ENCODE measurements at regions not wholly inside any gene's neighbourhood (a gene's known extent, or its start where the extent isn't known, plus 50 kb on each side); places are given as distances from the start of the nearest gene placed in this dataset.
A peak's percentile ranks its signal among the peaks of the same experiment; 100 is the strongest.

GRCh38 chr5:165209101-165209727, 1703.8 kb downstream of the MAT2B start:
- no peak overlapping the region for H3K27ac ChIP-seq (ENCODE audit: low read length)
- H3K9me2 ChIP-seq (ENCODE audit: insufficient read depth, low read length) = no peaks in the 10 kb centered on the region
- no peak overlapping the region for H3K9ac ChIP-seq (ENCODE audit: low read length)
- H3F3A ChIP-seq (ENCODE audit: insufficient read depth, low read length, poor library complexity, severe bottlenecking) = no peaks in the 10 kb centered on the region
- no peaks in the 10 kb centered on the region for H3K9me3 ChIP-seq (ENCODE audit: low read length)
- no peak overlapping the region for H3K4me2 ChIP-seq (ENCODE audit: low read length)
- H3K27me3 ChIP-seq (ENCODE audit: insufficient read depth, low read depth, low read length) = no peaks in the 10 kb centered on the region
- H4K20me1 ChIP-seq (ENCODE audit: insufficient read depth) = no peaks in the 10 kb centered on the region
- no peak overlapping the region for H3K4me3 ChIP-seq (ENCODE audit: low read length)
- no peaks in the 10 kb centered on the region for H3K36me3 ChIP-seq (ENCODE audit: insufficient read depth, low read length)
- TF ChIP-seq POLR2AphosphoS5 (IDR thresholded peaks at IDR 0.05) (no peak), TAF1 (IDR thresholded peaks at IDR 0.05; ENCODE audit: low read depth) (no peak), REST (IDR thresholded peaks at IDR 0.05; ENCODE audit: borderline replicate concordance) (no peak), CTCF (IDR thresholded peaks at IDR 0.05; ENCODE audit: poor library complexity, severe bottlenecking) (peak; percentile 80), MXI1 (conservative IDR thresholded peaks at IDR 0.05; ENCODE audit: poor library complexity, severe bottlenecking) (no peak), EP300 (conservative IDR thresholded peaks at IDR 0.05; ENCODE audit: poor library complexity, severe bottlenecking) (no peak), EZH2 (IDR thresholded peaks at IDR 0.05; ENCODE audit: borderline replicate concordance, insufficient read depth, low read length, poor library complexity, severe bottlenecking) (no peak), SMC3 (conservative IDR thresholded peaks at IDR 0.05; ENCODE audit: poor library complexity) (peak; percentile 83), RAD21 (conservative IDR thresholded peaks at IDR 0.05) (peak; percentile 80)
- H2AFZ ChIP-seq (ENCODE audit: low read depth, low read length) = no peak overlapping the region
- no peaks in the 10 kb centered on the region for H3K79me2 ChIP-seq (replicated peaks; ENCODE audit: insufficient read depth, low read length)

- no peaks in the 10 kb centered on the region for H3K36me3 ChIP-seq (ENCODE audit: insufficient read depth, low read length)
- TF ChIP-seq EP300 (conservative IDR thresholded peaks at IDR 0.05; ENCODE audit: poor library complexity, severe bottlenecking) (no peak), EZH2 (IDR thresholded peaks at IDR 0.05; ENCODE audit: borderline replicate concordance, insufficient read depth, low read length, poor library complexity, severe bottlenecking) (no peak), REST (IDR thresholded peaks at IDR 0.05; ENCODE audit: borderline replicate concordance) (no peak), CTCF (IDR thresholded peaks at IDR 0.05; ENCODE audit: poor library complexity, severe bottlenecking) (no peak), TAF1 (IDR thresholded peaks at IDR 0.05; ENCODE audit: low read depth) (no peak), SMC3 (conservative IDR thresholded peaks at IDR 0.05; ENCODE audit: poor library complexity) (no peak), MXI1 (conservative IDR thresholded peaks at IDR 0.05; ENCODE audit: poor library complexity, severe bottlenecking) (no peak)
- H3K4me2 ChIP-seq (ENCODE audit: low read length) = no peak overlapping the region
- no peak overlapping the region for H3K9ac ChIP-seq (ENCODE audit: low read length)
- H3F3A ChIP-seq (ENCODE audit: insufficient read depth, low read length, poor library complexity, severe bottlenecking) = no peaks in the 10 kb centered on the region
- no peak overlapping the region for H3K27ac ChIP-seq (ENCODE audit: low read length)
- no peak overlapping the region for H2AFZ ChIP-seq (ENCODE audit: low read depth, low read length)
- H3K4me3 ChIP-seq (ENCODE audit: low read length) = no peak overlapping the region
- no peaks in the 10 kb centered on the region for H3K9me2 ChIP-seq (ENCODE audit: insufficient read depth, low read length)
- no peaks in the 10 kb centered on the region for H3K79me2 ChIP-seq (replicated peaks; ENCODE audit: insufficient read depth, low read length)
- no peaks in the 10 kb centered on the region for H3K27me3 ChIP-seq (ENCODE audit: insufficient read depth, low read depth, low read length)
- no peaks in the 10 kb centered on the region for H4K20me1 ChIP-seq (ENCODE audit: insufficient read depth)
- H3K9me3 ChIP-seq (ENCODE audit: low read length) = no peaks in the 10 kb centered on the region
Observed at GRCh38 chr5:165224366-165225045, 1719.1 kb downstream of the MAT2B start.
